ENCODE measurements at regions not wholly inside any gene's neighbourhood (a gene's known extent, or its start where the extent isn't known, plus 50 kb on each side); places are given as distances from the start of the nearest gene placed in this dataset.

DNA sequence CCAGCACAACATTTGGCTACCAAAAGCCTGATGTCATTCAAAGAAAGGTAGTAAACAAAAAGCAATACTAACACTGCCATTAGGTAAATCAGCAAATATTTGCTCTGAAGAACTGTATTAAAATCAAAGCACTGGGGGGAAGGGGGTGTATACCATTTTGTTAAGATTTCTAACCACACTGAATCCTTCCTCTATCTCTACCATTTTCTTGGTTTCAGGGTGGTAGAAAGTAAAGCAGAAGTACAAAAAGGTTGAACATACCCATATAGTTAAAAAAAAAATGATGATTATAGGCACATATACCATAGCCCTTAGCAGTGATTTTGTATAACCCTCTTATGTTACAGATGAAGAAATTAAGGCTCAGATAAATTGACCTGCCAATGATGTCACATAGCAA, 437.6 kb downstream of the ZEB2 start:
- Mint-ChIP-seq H3K27ac (no peak overlapping the region), H3K4me3 (no peak overlapping the region), H3K27me3 (ENCODE audit: low read depth) (no peaks in the 10 kb centered on the region), H3K36me3 (ENCODE audit: low read depth) (peaks cover 3% of the 10 kb centered on the region), H3K4me1 (ENCODE audit: low read depth) (no peaks in the 10 kb centered on the region), H3K9me3 (ENCODE audit: insufficient read depth) (no peaks in the 10 kb centered on the region)
- CTCF ChIA-PET = no interaction called here
- POLR2A ChIA-PET = no interaction called here
- no peak for DNase-seq
- ATAC-seq = no peak

DNA sequence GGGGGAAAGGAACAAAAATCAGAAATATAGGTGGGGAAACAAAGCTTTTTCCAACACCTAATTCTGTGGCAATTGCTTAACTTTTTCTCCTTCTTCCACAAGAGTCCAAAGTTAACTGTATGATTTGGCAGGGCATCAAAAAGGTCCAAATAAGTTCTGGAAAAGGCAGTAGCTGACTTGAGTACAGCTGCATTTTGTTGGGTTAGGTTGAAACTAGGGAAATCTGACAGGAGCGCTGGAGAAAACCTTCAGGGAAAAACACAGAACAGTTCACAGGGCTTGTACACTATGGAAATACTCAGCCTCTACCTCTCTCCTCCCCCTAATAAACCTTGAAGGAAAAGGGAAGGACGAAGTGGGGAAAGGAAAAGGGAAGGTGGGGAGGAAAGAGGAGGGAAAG, 438.6 kb downstream of the ZEB2 start:
- POLR2A ChIA-PET = no interaction called here
- Mint-ChIP-seq H3K4me3 (no peak overlapping the region), H3K27me3 (ENCODE audit: low read depth) (no peaks in the 10 kb centered on the region), H3K9me3 (ENCODE audit: insufficient read depth) (no peaks in the 10 kb centered on the region), H3K4me1 (ENCODE audit: low read depth) (no peaks in the 10 kb centered on the region), H3K36me3 (ENCODE audit: low read depth) (peaks cover 3% of the 10 kb centered on the region), H3K27ac (no peak overlapping the region)
- DNase-seq = no peak
- no peak for ATAC-seq
- CTCF ChIA-PET = no interaction called here

DNA sequence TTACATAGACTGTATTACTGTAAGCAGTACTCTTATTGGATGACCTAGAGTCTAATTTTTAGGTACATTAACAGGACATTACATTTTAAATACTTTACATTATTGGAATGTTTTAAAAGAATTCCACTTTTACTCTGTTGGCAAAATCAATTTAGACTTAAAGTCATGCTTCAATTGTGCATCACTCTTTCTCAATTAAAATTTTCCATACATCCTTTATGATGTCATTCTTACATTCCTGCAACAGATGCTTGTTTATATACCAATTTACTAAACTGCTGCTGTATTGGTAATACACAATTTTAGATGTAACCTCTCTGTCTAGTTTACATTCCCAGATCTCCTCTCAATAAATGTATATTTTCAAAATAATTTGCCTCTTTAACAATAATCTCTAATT, 440.1 kb downstream of the ZEB2 start:
- no peak for ATAC-seq

DNA sequence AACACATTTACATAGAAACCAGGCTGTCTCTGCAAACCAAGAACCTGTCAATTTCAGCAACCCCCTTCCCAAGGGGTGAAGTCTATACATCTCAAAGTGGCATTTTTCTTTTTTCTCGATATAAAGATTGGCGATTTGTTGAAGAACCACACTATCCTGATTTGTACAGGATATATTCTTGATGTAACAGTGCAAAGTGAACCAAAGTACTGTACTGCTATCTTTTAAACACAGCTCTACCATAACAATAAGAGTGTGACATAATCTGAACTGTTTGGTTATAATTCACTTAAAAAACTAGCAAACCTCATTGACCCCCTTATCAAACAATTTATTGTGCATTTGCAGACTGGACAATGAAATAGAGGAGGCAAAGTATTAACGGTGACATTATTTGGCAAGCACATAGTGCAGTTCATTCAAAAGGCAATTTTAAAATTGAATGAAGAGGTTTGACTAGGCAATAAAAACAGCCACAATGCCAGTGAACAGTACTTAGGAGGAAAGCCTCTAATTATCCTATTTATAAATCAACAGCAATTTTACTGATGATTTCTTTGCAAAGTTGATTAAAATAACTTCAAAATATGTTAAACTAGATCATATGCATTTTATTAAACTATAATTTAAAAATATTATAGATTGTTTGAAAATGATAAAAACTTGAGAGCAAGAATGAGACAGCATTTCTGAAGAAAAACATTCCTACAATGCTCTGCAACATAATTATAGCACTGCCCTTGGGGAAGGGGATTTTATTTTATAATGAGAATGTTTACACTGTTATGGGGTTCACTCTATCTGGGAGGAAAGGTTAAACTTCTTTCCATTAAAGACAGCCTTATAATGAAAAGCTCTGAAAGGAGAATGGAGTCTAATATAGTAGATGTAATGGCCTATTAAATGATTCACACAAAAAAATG, 440.9 kb downstream of the ZEB2 start:
- Mint-ChIP-seq H3K36me3 (ENCODE audit: low read depth) (peaks cover 3% of the 10 kb centered on the region), H3K27ac (no peak overlapping the region), H3K4me3 (no peak overlapping the region), H3K27me3 (ENCODE audit: low read depth) (no peaks in the 10 kb centered on the region), H3K9me3 (ENCODE audit: insufficient read depth) (peaks cover 3% of the 10 kb centered on the region), H3K4me1 (ENCODE audit: low read depth) (no peaks in the 10 kb centered on the region)
- CTCF ChIA-PET = no interaction called here
- POLR2A ChIA-PET = no interaction called here
- DNase-seq = no peak
- ATAC-seq = no peak

More for the DNA sequence above, 440.1 kb downstream of the ZEB2 start:
- Mint-ChIP-seq H3K36me3 (ENCODE audit: low read depth) (peaks cover 3% of the 10 kb centered on the region), H3K9me3 (ENCODE audit: insufficient read depth) (no peaks in the 10 kb centered on the region), H3K4me3 (no peak overlapping the region), H3K4me1 (ENCODE audit: low read depth) (no peaks in the 10 kb centered on the region), H3K27ac (no peak overlapping the region), H3K27me3 (ENCODE audit: low read depth) (no peaks in the 10 kb centered on the region)
- ChIA-PET POLR2A (no interaction called here), CTCF (no interaction called here)
- DNase-seq = no peak

DNA sequence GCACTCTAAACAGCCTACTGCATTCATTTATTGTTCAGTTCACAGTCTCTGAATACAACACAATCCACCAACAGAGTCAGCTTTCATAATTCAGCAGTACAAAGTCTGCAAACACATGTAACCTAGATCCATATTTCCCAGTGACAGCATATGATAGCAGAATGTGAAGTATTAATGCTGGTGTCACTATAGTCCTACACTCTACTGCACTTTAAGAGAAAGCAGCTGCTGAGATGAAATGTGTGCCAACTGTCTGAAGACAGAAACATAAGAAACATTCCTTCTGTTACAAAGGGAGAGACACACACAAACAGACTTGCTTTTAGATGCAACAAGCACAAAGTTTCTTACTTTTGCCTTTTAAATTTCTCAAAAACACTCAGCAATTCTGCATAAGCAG, 441.8 kb downstream of the ZEB2 start:
- DNase-seq (no peak), ATAC-seq (no peak)
- Mint-ChIP-seq H3K9me3 (ENCODE audit: insufficient read depth) (peaks cover 3% of the 10 kb centered on the region), H3K4me3 (no peak overlapping the region), H3K27ac (no peak overlapping the region), H3K27me3 (ENCODE audit: low read depth) (no peaks in the 10 kb centered on the region), H3K36me3 (ENCODE audit: low read depth) (peaks cover under 1% of the 10 kb centered on the region), H3K4me1 (ENCODE audit: low read depth) (no peaks in the 10 kb centered on the region)
- ChIA-PET POLR2A (no interaction called here), CTCF (no interaction called here)

DNA sequence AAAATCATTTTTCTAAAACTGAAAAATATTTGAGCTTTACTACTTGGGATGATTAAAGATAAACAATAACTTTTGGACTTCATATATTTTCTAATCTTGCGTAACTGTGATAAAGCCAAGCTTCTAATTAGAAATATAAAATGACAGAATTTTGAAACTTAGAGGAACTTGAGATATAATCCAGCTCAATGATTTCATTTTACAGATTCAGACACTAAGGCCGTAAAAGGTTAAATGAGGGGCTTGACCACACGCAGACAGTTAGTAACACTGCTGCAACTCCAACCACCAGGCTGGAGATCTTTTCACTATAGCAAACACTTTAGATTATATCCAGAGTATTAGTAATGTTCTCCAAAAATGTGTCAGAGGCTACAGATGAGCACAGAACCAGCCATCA, 445.5 kb downstream of the ZEB2 start:
- no peak for DNase-seq
- CTCF ChIA-PET = interaction anchor here (1.2 kb wide), 1 partner anchor 22 kb away, joined by 3 read pairs; no protein-coding TSS in a partner anchor

DNA sequence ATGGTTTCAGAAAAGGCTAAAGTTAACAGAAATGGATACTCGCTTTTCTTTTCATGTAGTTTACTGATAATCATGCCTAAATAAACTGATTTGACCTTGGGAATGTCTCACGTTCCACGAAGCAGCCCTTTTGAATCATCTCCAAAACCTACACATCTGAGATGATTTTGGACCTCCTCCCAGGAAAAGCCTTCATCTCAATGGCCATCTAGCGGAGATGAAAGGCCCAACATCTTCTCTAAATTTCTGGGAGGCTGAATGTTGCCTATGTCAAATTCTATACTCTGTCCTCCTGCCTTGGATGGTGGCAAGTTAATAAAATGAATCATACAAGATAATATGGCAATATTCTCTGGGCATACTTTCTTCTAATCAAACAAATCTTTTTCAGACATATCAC, 448.5 kb downstream of the ZEB2 start:
- POLR2A ChIA-PET = no interaction called here
- CTCF ChIA-PET = no interaction called here
- ATAC-seq = no peak

More for the DNA sequence above, 445.5 kb downstream of the ZEB2 start:
- no peak for ATAC-seq
- Mint-ChIP-seq H3K27ac (no peak overlapping the region), H3K4me3 (no peak overlapping the region), H3K4me1 (ENCODE audit: low read depth) (no peaks in the 10 kb centered on the region), H3K27me3 (ENCODE audit: low read depth) (no peaks in the 10 kb centered on the region), H3K36me3 (ENCODE audit: low read depth) (no peaks in the 10 kb centered on the region), H3K9me3 (ENCODE audit: insufficient read depth) (peaks cover 3% of the 10 kb centered on the region)
- POLR2A ChIA-PET = no interaction called here

DNA sequence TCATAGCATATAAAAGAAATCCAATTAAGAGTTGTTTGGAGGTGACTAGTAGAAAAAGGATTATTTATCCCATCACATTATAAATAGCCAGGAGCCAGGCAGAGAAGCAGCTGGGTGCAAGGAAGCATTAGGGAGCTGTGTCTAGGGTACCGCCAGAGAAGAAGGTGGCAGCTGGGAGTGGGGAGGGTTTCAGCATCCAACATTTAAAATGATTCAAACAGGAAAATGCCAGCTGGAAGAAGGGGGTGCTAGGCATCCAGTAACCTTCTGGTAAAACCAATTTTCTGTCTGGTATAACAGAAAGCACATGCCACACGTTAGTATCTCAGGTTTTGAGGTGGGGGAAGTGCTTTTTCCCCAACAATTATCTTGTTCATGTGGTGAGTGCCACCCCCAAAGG, 452.4 kb downstream of the ZEB2 start:
- ChIA-PET CTCF (no interaction called here), POLR2A (no interaction called here)
- H3K36me3 Mint-ChIP-seq (ENCODE audit: low read depth) = no peaks in the 10 kb centered on the region
- no peak for ATAC-seq
- DNase-seq = no peak
- H3K4me3 Mint-ChIP-seq = no peak overlapping the region
- H3K4me1 Mint-ChIP-seq (ENCODE audit: low read depth) = no peaks in the 10 kb centered on the region
- H3K9me3 Mint-ChIP-seq (ENCODE audit: insufficient read depth) = no peaks in the 10 kb centered on the region
- no peak overlapping the region for H3K27ac Mint-ChIP-seq
- no peaks in the 10 kb centered on the region for H3K27me3 Mint-ChIP-seq (ENCODE audit: low read depth)

More for the DNA sequence above, 448.5 kb downstream of the ZEB2 start:
- Mint-ChIP-seq H3K9me3 (ENCODE audit: insufficient read depth) (peaks cover 3% of the 10 kb centered on the region), H3K27me3 (ENCODE audit: low read depth) (no peaks in the 10 kb centered on the region), H3K4me3 (no peak overlapping the region), H3K4me1 (ENCODE audit: low read depth) (no peaks in the 10 kb centered on the region), H3K27ac (no peak overlapping the region), H3K36me3 (ENCODE audit: low read depth) (no peaks in the 10 kb centered on the region)
- DNase-seq = no peak

DNA sequence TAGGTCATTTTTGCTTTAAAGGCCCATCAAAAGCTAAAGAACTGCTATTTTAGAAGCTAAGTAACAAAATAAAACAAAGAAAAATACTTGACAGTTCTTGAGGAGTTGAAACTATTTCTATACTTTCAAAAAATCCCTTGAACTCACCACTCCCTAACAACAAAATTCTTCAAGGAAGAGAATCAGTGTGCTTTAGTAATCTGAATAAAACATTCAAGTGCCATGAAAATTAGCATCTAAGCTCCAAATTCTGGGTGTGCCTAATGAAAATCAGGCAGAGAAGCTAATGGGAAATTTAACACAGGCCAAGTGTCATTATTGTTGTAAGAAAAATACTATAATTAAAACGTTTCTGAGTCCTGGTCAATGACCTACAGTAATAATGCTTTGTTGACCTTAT, 456.3 kb downstream of the ZEB2 start:
- no peaks in the 10 kb centered on the region for H3K4me1 Mint-ChIP-seq (ENCODE audit: low read depth)
- no peaks in the 10 kb centered on the region for H3K27me3 Mint-ChIP-seq (ENCODE audit: low read depth)
- DNase-seq = no peak
- no peaks in the 10 kb centered on the region for H3K36me3 Mint-ChIP-seq (ENCODE audit: low read depth)
- H3K9me3 Mint-ChIP-seq (ENCODE audit: insufficient read depth) = no peaks in the 10 kb centered on the region
- no peak overlapping the region for H3K4me3 Mint-ChIP-seq
- no peak overlapping the region for H3K27ac Mint-ChIP-seq
- CTCF ChIA-PET = interaction anchor here (1.5 kb wide), 1 partner anchor 10 kb away, joined by 3 read pairs; no protein-coding TSS in a partner anchor
- no peak for ATAC-seq
- POLR2A ChIA-PET = no interaction called here

DNA sequence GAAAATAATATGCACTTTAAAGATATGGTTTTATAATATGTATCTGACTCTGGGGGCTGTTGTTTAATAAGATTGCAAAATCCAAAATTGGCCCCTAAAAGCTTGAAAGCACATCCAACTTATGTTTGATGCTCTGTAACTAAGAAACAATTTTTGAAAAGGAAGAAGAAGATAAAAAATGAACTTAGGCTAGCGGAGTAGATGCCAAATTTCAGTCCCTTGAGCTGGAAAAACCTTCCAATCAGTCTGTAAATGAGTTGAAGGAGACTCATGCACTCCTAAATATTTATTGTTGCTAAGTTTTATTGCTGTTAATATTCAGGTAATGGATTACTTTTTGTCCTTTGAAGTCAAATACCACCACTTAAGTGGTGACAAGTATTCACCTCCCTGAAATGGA, 465.0 kb downstream of the ZEB2 start:
- ATAC-seq = no peak
- DNase-seq = no peak
- ChIA-PET CTCF (interaction anchor here (0.8 kb wide), 1 partner anchor 16 kb away, joined by 3 read pairs; no protein-coding TSS in a partner anchor), POLR2A (no interaction called here)
- Mint-ChIP-seq H3K27ac (no peak overlapping the region), H3K4me1 (ENCODE audit: low read depth) (no peaks in the 10 kb centered on the region), H3K36me3 (ENCODE audit: low read depth) (no peaks in the 10 kb centered on the region), H3K4me3 (no peak overlapping the region), H3K9me3 (ENCODE audit: insufficient read depth) (no peaks in the 10 kb centered on the region), H3K27me3 (ENCODE audit: low read depth) (no peaks in the 10 kb centered on the region)

DNA sequence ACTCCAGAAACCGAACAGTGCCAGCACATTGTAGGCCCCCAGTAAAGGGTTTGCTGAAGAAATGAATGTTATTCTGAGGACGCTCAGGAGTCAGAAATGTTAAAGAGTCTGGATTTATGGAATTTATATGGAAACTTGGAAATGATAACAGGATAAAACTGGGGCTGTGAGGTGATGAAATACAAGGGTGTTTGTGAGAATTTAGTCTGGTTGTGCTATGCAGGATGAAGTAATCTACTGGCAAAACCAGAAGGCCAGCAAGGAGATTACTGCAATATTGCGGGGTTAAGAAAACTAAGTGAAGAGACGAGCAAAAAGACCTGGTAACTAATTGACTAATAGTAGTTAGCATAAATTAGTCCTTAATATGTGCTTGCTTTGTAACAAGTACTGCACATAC, 467.8 kb downstream of the ZEB2 start:
- ChIA-PET POLR2A (no interaction called here), CTCF (interaction anchor here (0.9 kb wide), 1 partner anchor 23 kb away, joined by 3 read pairs; no protein-coding TSS in a partner anchor)
- H3K9me3 Mint-ChIP-seq (ENCODE audit: insufficient read depth) = no peaks in the 10 kb centered on the region
- H3K36me3 Mint-ChIP-seq (ENCODE audit: low read depth) = no peaks in the 10 kb centered on the region
- no peak overlapping the region for H3K27ac Mint-ChIP-seq
- ATAC-seq = no peak
- no peaks in the 10 kb centered on the region for H3K27me3 Mint-ChIP-seq (ENCODE audit: low read depth)
- H3K4me3 Mint-ChIP-seq = no peak overlapping the region
- no peaks in the 10 kb centered on the region for H3K4me1 Mint-ChIP-seq (ENCODE audit: low read depth)
- DNase-seq = no peak

DNA sequence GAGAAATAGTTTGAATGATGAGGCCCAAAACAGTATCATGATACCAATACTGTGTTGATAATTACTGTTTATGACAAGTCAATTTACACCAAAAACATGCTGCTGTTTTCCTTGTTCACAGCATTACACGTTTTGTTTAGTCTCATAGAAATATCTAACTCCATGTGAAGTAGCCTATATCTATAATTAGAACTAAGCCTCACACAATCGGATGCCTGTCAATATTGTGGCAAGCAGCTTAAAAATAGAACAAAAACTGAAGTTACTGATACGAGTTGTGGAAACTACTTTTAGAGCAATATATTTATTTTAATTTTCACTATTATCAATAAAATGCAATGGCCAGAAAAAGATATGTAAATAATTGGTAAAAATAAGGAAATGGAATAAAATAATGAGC, 470.8 kb downstream of the ZEB2 start:
- ChIA-PET CTCF (interaction anchor here (1.1 to 1.4 kb wide), 2 partner anchors 15 to 19 kb away, joined by 3 read pairs; no protein-coding TSS in a partner anchor), POLR2A (interaction anchor here (0.6 to 0.7 kb wide), 2 partner anchors 54 to 493 kb away, joined by 3 read pairs; no protein-coding TSS in a partner anchor)
- Mint-ChIP-seq H3K27ac (no peak overlapping the region), H3K27me3 (ENCODE audit: low read depth) (no peaks in the 10 kb centered on the region), H3K36me3 (ENCODE audit: low read depth) (no peaks in the 10 kb centered on the region), H3K4me3 (no peak overlapping the region), H3K4me1 (ENCODE audit: low read depth) (no peaks in the 10 kb centered on the region), H3K9me3 (ENCODE audit: insufficient read depth) (no peaks in the 10 kb centered on the region)
- no peak for ATAC-seq
- no peak for DNase-seq
